ENCODE measurements at regions not wholly inside any gene's neighbourhood (a gene's known extent, or its start where the extent isn't known, plus 50 kb on each side); places are given as distances from the start of the nearest gene placed in this dataset.

DNA sequence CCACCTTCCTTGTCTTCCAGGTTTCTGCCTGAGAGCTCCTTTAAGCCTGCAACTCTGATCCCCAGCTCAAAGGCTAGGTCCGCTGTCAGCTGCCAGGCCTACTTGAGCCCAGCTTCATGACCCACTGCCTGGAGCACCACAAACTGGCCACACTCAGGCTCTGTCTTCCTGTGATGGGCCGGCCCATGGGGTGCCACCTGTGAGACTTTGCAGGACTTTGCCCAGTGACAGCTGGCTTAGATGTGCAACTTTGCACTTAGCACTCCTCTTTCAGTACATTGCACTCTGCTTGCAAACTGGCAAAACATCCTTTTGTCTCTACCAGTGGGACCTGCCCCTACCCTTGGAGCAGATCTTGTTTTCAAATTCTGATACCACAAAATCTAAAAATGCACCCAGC is 311.5 kb upstream of the PDE4D start:
- intact Hi-C loops (cut with micrococcal nuclease): no loop called here

DNA sequence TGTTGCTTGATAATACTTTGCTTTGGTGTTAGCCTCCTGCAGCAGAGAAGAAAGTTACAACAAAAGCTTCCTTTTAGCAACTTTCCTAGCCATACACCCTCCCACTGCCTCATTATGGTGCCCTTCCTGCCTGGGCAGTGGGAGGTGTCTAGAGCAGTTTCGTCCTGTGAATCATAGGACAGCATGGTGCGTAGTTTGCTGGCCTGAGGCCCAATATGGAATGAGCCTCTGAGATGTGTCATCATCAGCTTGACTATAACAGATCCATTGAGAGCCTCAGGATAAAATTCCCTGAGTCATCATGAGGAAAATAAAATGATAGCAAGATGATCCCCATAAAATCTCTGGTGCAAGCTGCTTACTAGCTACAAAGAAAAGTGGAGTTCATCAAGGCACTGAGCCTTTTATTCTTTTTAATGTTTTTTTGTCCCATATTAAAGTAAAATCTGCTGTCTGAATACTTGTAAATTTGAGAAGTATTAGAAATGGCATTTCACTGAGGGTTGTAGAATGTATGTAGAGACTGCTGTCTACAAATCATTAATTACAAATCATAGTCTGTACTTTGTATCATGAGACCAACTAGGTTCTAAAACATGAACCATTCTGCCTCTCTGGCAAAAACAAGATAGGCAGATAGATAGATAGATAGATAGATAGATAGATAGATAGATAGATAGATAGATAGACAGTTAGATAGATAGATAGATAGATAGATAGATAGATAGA is 303.0 kb upstream of the PDE4D start:
- intact Hi-C loops (cut with micrococcal nuclease): no loop called here

DNA sequence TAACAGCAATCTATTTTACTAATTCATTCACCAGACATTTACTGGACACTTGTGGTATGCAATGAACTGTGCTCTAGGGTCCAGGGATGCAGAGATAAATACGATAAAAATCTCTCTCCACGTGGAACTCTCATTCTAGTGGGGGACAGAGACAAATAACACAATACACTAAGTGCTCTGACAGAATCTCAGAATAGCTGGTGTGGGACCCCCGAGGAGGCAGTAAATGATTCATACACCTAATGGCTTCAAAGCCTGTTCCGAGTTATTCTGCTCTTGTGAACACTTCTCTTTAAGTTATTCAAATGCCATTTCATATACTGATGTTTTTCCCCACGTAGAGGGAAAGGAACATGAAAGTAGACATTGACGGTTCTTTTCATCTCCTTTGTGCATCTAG is 302.0 kb upstream of the PDE4D start:
- intact Hi-C loops (cut with micrococcal nuclease): no loop called here

DNA sequence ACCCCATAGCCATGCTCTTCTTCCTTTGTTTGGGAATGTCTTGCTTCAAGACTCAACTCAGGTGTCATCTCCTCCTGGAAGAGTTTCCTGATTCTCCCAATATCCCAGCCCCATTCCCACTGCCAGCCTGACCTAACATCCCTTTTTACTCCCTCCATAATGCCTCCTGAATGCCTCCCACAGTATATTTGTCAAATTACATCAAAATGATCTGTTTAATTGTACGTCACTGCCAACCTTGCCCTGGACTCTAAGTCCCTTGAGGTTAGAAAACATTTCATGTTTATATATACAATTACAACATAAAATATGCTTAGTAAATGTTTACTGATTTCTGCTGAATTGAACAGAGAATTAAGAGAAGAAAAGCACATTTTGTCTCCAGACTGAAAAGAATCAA is 301.6 kb upstream of the PDE4D start:
- intact Hi-C loops (cut with micrococcal nuclease): no loop called here

DNA sequence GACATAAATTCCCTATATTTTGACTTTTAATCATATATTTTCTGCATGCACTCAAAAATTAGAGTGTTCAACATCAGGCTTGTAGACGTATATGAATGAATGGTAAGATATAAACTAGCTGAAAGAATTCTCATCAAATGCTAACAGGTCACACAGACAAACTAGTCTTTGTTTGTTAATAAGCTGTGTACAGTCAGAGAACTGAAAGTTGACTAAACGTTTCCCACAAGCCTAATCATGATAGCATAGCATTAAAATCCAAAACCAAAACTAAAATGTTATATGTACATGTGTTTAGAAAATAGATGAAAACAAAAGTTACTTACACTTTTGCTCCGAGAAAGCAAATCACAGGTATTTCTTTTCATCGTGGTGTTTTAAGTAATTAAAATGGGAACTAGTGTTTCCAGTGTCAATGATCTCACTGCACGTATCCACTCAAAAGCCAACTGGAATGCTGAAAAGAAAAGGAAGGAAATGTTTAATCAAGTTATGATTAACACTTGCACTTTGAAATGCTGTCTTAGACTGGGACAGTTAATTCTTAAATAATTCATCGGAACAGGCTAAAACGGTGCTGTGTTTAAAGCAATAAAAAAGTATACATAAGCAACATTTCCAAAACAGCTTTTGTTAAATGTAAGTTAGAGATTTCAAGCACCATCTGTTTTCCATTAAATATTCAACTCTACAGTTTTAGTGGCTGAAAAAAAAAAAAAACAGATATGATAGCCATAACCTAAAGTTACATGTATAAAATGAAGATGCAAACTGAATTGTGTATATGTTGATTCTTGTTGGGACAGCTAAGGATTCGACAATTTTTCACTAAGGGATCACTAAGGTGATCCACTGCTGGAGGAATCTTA is 291.9 kb upstream of the PDE4D start:
- intact Hi-C loops (cut with micrococcal nuclease): no loop called here

DNA sequence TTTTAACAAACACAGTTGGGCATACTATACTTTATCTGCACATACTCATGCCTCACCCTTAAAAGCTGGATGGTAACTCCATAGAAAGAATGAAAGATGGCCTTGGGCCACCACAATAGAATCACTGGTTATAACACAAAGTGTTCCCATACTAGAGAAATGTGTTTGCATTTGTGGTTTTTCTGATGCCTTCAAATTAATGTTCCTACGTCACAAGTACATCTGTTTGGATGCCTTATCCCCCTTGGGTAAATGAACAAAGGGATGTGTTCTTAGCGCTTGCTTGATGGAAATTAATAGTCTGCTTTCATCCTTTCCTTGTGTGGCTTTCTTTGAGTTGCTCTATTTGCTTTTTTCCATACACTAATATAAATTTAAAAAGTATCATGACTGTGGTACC is 291.1 kb upstream of the PDE4D start:
- intact Hi-C loops (cut with micrococcal nuclease): no loop called here

DNA sequence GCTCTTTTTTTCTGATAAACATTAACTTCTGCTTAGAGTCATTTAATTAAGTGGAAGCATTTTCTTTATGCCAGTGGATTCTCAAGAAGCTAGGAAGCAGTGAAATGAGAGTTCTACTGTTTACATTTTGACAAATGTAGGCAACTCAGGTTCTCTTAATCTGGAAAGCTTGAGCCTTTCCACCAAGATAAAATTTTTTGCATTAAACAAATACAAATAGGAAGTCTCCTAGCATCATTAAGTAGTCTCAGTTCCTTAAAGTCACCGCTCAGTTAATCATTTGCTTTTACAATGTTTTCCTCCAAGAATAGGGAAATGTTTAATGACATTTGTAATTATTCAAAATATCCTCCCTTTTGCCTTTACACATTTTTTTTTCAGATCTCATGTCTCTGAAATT is 290.4 kb upstream of the PDE4D start:
- intact Hi-C loops (cut with micrococcal nuclease): no loop called here

DNA sequence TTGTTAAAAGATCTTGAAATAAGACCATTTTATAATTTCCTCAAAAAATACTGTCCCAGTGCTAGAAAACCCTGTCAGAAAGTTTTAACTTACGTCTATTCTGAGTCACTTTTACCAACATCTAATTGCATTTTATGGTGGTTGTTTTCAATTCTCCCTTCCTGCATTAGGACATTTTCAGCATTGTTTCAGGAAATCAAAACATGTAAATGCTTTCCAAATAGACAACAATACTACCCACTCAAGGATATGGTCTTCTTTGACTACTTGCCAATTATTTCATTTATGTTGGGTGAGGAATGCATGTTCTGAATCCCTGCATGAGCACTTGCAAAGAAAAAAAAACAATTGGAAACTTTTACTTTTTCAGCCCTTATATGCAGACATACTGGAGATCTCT is 284.6 kb upstream of the PDE4D start:
- intact Hi-C loops (cut with micrococcal nuclease): no loop called here

DNA sequence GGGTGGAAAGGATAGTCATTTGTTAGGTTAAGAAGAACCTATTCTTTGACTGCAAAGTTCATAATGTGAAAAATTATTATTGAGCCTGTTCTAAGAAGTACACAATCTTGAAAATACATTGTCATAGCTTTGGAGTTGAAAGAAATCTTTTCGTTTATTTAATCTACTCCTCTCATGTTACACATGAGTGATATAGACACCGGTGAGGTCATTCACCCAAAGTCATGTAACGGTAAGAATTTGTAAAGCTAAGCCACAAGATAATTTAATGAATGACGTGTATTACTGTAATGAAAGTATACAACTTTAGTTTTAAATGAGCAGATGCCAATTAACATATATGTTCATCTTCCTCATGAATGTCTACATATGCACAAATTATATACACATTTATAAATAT is 284.1 kb upstream of the PDE4D start:
- intact Hi-C loops (cut with micrococcal nuclease): no loop called here

DNA sequence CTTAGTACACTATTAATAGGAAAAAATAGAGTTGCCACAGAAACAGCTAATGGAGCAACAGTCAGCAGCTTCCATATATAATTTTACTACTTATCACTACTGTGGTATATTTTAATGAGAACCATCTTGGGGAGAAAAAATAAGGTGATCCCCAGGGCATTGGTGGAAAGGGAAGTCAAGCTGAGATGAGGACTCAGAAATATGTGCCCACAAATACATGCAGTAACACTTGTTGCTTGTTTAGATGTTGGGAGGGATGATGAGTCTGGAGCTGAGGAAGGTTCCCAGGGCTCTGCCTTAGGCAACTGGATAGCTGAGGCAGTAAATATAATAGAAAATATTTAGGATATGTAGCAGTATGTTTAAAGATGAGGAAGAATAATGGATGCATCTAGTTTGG is 280.1 kb upstream of the PDE4D start:
- intact Hi-C loops (cut with micrococcal nuclease): no loop called here

DNA sequence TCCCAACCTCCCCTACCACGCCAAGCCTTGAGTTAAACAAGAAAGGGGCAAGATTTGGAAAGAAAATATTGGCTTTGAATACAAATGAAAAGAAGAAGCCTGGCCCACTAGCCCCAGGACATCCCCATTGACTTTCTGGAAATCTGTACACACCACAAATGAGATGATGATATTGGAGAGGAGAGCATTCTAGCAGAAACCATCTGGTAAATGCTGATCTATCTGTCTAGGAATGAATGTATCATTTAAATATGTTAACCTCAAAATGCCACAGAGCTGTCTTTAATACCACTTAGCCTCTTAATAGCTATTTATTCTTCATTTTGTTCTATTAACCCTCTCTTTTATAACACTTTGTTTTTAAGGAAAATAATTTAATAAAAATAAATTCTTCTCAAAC is 270.2 kb upstream of the PDE4D start:
- intact Hi-C loops (cut with micrococcal nuclease): loop anchor here (10.0 kb wide), 1 partner anchor 349 kb away; no protein-coding TSS in a partner anchor

DNA sequence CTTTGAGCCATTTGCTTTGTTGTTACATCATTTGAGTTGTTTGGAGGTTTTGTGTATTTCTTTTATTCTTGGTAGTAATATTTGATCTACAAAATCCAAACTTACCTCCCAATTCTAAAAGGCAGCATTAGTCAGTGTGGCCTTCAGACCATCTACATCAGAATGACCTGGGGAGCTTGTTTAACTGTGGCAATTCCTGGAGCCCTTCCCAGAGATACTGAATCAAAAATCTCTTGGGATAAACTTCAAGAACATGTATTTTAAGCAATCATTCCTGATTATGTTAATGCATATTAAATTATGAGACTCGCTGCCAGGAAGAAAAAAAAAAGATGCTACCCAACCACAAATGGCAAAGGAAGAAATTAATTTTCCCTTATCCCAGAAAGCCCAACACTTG is 268.9 kb upstream of the PDE4D start:
- intact Hi-C loops (cut with micrococcal nuclease): loop anchor here (10.0 kb wide), 1 partner anchor 348 kb away; no protein-coding TSS in a partner anchor

DNA sequence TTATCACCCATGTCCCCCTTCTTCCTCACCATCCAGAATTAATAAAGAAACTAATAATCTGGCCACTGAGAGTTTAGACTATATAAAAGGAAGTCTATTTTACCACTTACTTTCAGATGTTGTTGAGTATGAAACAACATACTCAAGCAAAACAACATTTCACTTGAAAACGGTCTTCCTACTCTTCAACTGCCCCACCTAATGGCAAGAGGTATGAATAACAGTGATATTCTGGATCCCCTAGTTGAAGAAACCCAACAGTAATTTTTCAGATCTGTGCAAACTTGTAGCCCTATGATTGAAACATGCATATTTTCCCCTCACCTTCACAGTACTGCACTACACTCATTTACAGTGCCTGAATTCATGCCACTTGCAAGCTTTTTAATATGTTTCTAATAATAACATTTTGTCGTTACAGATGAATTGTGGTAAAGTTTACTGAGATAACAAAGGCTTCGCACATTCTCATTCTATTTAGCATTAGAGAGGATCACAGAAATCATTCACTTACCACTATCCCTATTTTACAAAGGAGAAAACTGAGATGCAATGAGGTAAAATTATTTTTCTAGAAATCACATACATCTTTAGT is 267.9 kb upstream of the PDE4D start:
- intact Hi-C loops (cut with micrococcal nuclease): loop anchor here (10.0 kb wide), 1 partner anchor 347 kb away; no protein-coding TSS in a partner anchor

DNA sequence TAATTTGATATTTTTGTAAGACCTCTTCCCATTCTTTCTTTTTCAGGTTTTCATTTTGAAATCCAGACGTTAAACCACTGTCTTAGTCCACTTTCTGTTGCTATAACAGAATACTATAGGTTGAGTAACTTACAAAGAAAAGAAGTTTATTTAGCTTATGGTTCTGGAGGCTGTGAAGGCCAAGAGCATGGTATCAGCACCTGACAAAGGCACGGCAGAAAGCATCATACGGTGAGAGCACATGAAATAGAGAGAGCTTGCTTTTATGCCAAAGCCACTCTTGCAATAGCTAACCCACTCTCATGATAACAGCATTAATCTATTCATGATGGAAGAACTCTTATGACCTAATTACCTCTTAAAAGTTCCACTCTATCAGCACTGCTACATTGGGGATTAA is 255.6 kb upstream of the PDE4D start:
- intact Hi-C loops (cut with micrococcal nuclease): no loop called here

DNA sequence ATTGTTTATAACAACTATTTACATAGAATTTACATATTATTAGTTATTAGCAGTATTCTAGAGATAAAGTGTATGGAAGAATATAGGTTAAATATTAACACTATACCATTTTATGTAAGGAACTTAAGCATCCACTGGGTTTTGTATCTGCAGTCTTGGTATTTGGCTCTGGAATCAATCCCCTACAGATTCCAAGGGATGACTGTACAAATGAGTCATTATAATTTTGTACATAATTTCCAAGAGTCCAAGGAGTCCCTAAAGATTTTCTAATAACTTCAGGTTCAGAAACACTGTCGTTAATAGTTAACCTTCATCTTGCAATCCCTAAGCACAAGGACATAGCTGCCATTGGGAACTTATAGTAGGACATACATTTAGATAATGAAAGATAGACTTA is 254.8 kb upstream of the PDE4D start:
- intact Hi-C loops (cut with micrococcal nuclease): no loop called here

DNA sequence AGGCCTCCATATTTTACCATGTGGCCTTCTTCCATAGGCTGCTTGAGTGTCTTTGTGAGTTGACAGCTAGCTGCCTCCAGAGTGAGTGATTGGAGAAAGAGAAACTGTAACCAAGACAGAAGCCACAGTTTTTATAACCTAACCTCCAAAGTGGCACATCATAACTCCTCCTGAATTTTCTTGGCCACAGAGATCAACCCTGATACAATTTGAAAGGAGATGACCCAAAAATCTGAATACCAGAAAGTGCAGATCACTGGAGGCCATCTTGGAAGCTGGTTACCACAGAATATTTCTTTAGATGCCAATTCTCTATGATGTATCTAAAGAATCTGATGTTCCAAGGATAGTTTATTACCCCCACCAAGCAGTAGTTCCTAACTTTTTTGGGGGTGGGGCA is 254.3 kb upstream of the PDE4D start:
- intact Hi-C loops (cut with micrococcal nuclease): no loop called here

DNA sequence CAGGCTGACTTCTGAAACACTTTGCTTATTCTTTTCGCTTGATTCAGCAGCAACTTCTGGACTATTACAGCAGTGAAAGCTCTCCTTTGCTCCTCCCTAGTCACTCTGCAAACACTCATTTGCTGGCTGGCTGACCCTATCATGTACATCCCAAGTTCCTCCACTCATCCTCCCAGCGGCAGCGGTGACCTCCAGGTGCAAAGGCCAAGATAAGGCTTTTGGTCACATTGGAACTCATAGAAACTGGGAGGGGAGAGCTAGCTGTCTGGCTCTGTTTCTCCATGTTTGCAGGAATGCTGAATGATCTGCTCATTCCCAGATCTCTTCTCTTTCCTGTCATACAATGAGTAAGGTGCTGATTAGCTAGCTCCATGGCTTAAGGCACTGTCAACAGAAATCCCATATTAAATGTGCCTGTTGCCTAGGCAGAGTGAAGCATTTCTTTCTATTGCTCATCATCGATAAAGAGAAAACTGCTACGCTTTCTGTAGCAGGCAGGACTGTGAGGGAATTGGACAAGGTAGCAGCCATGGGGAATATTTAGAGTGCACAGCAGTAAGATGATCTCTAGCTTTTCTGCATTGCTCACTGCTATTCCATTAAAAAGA is 250.5 kb upstream of the PDE4D start:
- intact Hi-C loops (cut with micrococcal nuclease): no loop called here

DNA sequence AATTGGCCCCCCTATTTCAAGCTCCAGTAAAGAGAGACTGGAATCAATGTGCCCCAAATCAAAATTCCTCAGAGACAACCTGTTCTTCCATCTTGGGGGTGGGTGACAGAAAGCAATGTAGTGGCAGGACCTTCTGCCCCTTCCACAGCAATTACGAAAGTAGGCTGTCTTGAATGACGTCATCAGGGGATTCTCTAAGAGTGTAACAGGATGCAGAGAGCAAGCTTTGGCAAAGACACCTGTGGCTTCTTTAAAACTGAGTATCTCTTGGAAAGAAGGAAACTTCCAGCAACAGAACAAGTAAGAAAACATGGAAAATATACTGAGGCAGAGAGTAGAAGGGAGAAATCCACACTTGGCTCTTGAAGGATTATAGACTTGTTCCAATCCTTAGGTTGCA is 247.6 kb upstream of the PDE4D start:
- intact Hi-C loops (cut with micrococcal nuclease): no loop called here

DNA sequence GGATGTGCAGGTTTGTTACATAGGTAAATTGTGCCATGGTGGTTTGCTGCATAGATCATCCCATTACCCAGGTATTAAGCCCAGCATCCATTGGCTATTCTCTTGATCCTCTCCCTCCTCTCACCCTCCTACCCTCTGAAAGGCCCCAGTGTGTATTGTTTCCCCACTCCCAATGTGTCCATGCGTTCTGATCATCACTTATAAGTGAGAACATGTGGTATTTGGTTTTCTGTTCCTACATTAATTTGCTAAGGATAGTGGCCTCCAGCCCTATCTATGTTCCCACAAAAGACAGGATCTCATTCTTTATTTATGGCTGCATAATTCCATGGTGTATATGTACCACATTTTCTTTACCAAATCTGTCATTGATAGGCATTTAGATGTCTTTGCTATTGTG is 243.3 kb upstream of the PDE4D start:
- intact Hi-C loops (cut with micrococcal nuclease): no loop called here

DNA sequence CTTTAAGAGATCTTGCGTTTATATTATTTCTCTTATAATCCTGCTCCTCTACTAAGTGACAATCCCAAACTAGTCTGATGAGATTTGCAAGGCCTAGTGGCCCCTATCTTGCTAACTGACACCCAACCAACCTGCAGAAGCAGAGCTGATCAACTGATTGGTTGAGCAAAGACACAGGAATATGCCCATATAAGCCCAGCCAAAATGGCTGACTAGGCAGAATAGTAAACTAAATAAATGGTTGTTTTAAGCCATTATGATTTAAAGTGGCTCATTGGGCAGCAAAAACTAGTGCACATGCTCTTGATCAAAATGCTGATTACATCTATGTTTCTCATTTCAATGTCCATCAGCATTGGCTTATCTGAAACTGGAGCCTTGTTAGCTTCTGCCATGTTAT is 238.0 kb upstream of the PDE4D start:
- intact Hi-C loops (cut with micrococcal nuclease): no loop called here

DNA sequence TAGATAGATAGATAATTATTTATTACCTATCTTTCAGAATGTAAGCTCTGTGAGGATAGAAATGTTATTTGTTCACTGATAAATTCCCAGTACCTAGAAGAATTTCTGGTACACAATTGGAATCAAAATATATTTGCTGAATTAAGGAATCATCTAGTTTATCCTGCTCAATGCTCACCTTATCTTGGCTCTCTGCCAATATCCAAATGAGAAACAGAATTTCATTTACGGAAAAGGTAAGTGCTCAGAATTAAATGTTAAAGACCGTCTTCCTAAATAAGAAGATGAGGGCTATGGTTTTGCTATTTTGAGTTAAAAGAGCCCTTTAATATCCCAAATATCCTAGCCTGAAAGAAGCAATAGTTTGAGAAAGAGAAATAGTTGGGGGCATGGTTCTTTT is 232.1 kb upstream of the PDE4D start:
- intact Hi-C loops (cut with micrococcal nuclease): no loop called here
